Caco-2 (cell line): ENCODE measurements at regions not wholly inside any gene's neighbourhood (a gene's known extent, or its start where the extent isn't known, plus 50 kb on each side); places are given as distances from the start of the nearest gene placed in this dataset.
"Not testable (repeated sequence)": the region's sequence is repeated elsewhere in the genome, so short reads cannot be mapped to it uniquely, and the experiment has no call there.

Experiments
- BruUV-seq: library from RNA; stranded (reverse); fragments of 400-500 nt; replicated peaks from 2 replicates; lab custom pipeline; 2021; lab: Mats Ljungman, UMichigan
- CTCF ChIA-PET: fragments of 300-600 bp; sonication (Branson Sonifier 250); formaldehyde crosslinking; loops from one replicate; lab custom pipeline; 2022; ENCODE audit warnings: antibody characterized with exemption; lab: Charles Lee
- POLR2A ChIA-PET: fragments of 300-600 bp; sonication (Branson Sonifier 250); formaldehyde crosslinking; loops from one replicate; lab custom pipeline; 2022; ENCODE audit warnings: antibody characterized with exemption; lab: Charles Lee
- DNase-seq, 2 experiments: peaks; one replicate each; pipeline versions ENCODE4 v3.0.0 to v3.0.0-alpha.2; 2020 to 2022
- H3K27me3 ChIP-seq: replicated peaks from 2 replicates; pipeline ENCODE4 v1.6.0; 2011; ENCODE audit warnings: low read length; ENCODE audit not compliant: control insufficient read depth, insufficient read depth
- H3K36me3 ChIP-seq: 2 replicates; pipeline ENCODE4 v1.5.1; 2011; ENCODE audit warnings: low read length; ENCODE audit not compliant: control insufficient read depth, insufficient read depth
- H3K4me1 ChIP-seq: fragments of 250-450 bp; sonication (Bioruptor Pico); 2 replicates; pipeline ENCODE4 v1.5.1; 2020; ENCODE audit warnings: mild to moderate bottlenecking
- H3K4me3 ChIP-seq: 2 replicates; pipeline ENCODE4 v1.5.1; 2011; ENCODE audit warnings: low read depth, mild to moderate bottlenecking, control low read depth, low read length
- H3K9me3 ChIP-seq: fragments of 250-450 bp; sonication (Bioruptor Pico); 2 replicates; pipeline ENCODE4 v1.5.1; 2020; ENCODE audit warnings: mild to moderate bottlenecking, moderate library complexity
- H3K27ac Mint-ChIP-seq: one replicate; pipeline ENCODE4 v1.8.0; 2022; ENCODE audit warnings: mixed read lengths; ENCODE audit not compliant: unreplicated experiment
- H3K27me3 Mint-ChIP-seq: one replicate; pipeline ENCODE4 v1.8.0; 2022; ENCODE audit warnings: mixed read lengths; ENCODE audit not compliant: insufficient read depth, unreplicated experiment
- H3K36me3 Mint-ChIP-seq: one replicate; pipeline ENCODE4 v1.8.0; 2022; ENCODE audit warnings: mild to moderate bottlenecking, mixed read lengths; ENCODE audit not compliant: insufficient read depth, unreplicated experiment
- H3K4me1 Mint-ChIP-seq: one replicate; pipeline ENCODE4 v1.8.0; 2022; ENCODE audit warnings: low read depth, mixed read lengths; ENCODE audit not compliant: unreplicated experiment
- H3K4me3 Mint-ChIP-seq: one replicate; pipeline ENCODE4 v1.8.0; 2022; ENCODE audit warnings: mild to moderate bottlenecking, moderate library complexity, mixed read lengths; ENCODE audit not compliant: unreplicated experiment
- H3K9me3 Mint-ChIP-seq: one replicate; pipeline ENCODE4 v1.8.0; 2022; ENCODE audit warnings: mixed read lengths; ENCODE audit not compliant: unreplicated experiment
- CTCF ChIP-seq, 2 experiments: fragments of 200-600 bp in 1 of 2; IDR thresholded peaks; 1 replicate in 1 of 2; 2 replicates in 1 of 2; pipeline versions ENCODE4 v1.5.1 to v1.8.0; 2011 to 2022; ENCODE audit warnings: antibody characterized with exemption in 1 of 2, control low read depth in 1 of 2, inconsistent platforms in 1 of 2, low read depth in 1 of 2, low read length in 1 of 2, mild to moderate bottlenecking in 1 of 2, moderate library complexity in 1 of 2; ENCODE audit not compliant: insufficient read depth in 1 of 2, severe bottlenecking in 1 of 2, unreplicated experiment in 1 of 2
- intact Hi-C: fragments of 100-400 bp; cut with micrococcal nuclease; formaldehyde crosslinking; loops from one replicate; pipeline ENCODE4 v1.10.0; 2022; ENCODE audit not compliant: unreplicated experiment

- Histone ChIP-seq H3K36me3 (no peaks in the 10 kb centered on the region), H3K27me3 (no peaks in the 10 kb centered on the region), H3K4me3 (no peak overlapping the region), H3K4me1 (no peaks in the 10 kb centered on the region), H3K9me3 (no peaks in the 10 kb centered on the region)
- BruUV-seq = no TSS peak
- DNase-seq = no peak
- no peak overlapping the region for H3K4me3 Mint-ChIP-seq
- no peaks in the 10 kb centered on the region for H3K36me3 Mint-ChIP-seq
- H3K27me3 Mint-ChIP-seq = peaks cover 2% of the 10 kb centered on the region
- H3K27ac Mint-ChIP-seq = no peak overlapping the region
- no peaks in the 10 kb centered on the region for H3K4me1 Mint-ChIP-seq
- intact Hi-C loops = no loop called here
- POLR2A ChIA-PET = no interaction called here
- CTCF ChIA-PET = no interaction called here
- no peaks in the 10 kb centered on the region for H3K9me3 Mint-ChIP-seq
- no peak for TF ChIP-seq CTCF (IDR thresholded peaks at IDR 0.05; ENCODE audit: insufficient read depth in 1 of 2, low read depth in 1 of 2, low read length in 1 of 2, severe bottlenecking in 1 of 2, unreplicated experiment in 1 of 2)
Measured at GRCh38 chr9:2271426-2271825, 256.3 kb downstream of the SMARCA2 start.

GRCh38 chr9:2274762-2275161 lies 259.6 kb downstream of the SMARCA2 start:
- ChIA-PET POLR2A (no interaction called here), CTCF (no interaction called here)
- Mint-ChIP-seq H3K4me1 (no peaks in the 10 kb centered on the region), H3K27me3 (no peaks in the 10 kb centered on the region), H3K27ac (no peak overlapping the region), H3K36me3 (no peaks in the 10 kb centered on the region), H3K4me3 (no peak overlapping the region), H3K9me3 (no peaks in the 10 kb centered on the region)
- Histone ChIP-seq H3K27me3 (no peaks in the 10 kb centered on the region), H3K4me1 (no peaks in the 10 kb centered on the region), H3K4me3 (no peak overlapping the region), H3K36me3 (no peaks in the 10 kb centered on the region), H3K9me3 (no peaks in the 10 kb centered on the region)
- intact Hi-C loops = no loop called here
- no TSS peak for BruUV-seq
- DNase-seq = no peak
- no peak for TF ChIP-seq CTCF (IDR thresholded peaks at IDR 0.05; ENCODE audit: insufficient read depth in 1 of 2, low read depth in 1 of 2, low read length in 1 of 2, severe bottlenecking in 1 of 2, unreplicated experiment in 1 of 2)

- no peaks in the 10 kb centered on the region for H3K36me3 Mint-ChIP-seq
- POLR2A ChIA-PET = no interaction called here
- no peaks in the 10 kb centered on the region for H3K27me3 Mint-ChIP-seq
- no peak for TF ChIP-seq CTCF (IDR thresholded peaks at IDR 0.05; ENCODE audit: insufficient read depth in 1 of 2, low read depth in 1 of 2, low read length in 1 of 2, severe bottlenecking in 1 of 2, unreplicated experiment in 1 of 2)
- DNase-seq = no peak
- peak overlapping the region; percentile 2 for H3K27ac Mint-ChIP-seq
- peaks cover 7% of the 10 kb centered on the region for H3K4me1 ChIP-seq
- H3K36me3 ChIP-seq = no peaks in the 10 kb centered on the region
- no peak overlapping the region for H3K4me3 ChIP-seq
- intact Hi-C loops = no loop called here
- H3K27me3 ChIP-seq = no peaks in the 10 kb centered on the region
- no peaks in the 10 kb centered on the region for H3K9me3 ChIP-seq
- H3K4me1 Mint-ChIP-seq = no peaks in the 10 kb centered on the region
- no peak overlapping the region for H3K4me3 Mint-ChIP-seq
- no TSS peak for BruUV-seq
- CTCF ChIA-PET = no interaction called here
- no peaks in the 10 kb centered on the region for H3K9me3 Mint-ChIP-seq
Measured at GRCh38 chr9:2276296-2276695, 261.1 kb downstream of the SMARCA2 start.

- H3K27me3 Mint-ChIP-seq, H3K36me3 ChIP-seq, H3K4me3 ChIP-seq, DNase-seq, H3K9me3 ChIP-seq, BruUV-seq, CTCF ChIA-PET, H3K27me3 ChIP-seq, H3K4me1 Mint-ChIP-seq, H3K4me3 Mint-ChIP-seq, H3K36me3 Mint-ChIP-seq, intact Hi-C loops, H3K9me3 Mint-ChIP-seq, POLR2A ChIA-PET, H3K27ac Mint-ChIP-seq: not testable (repeated sequence)
- peaks cover 15% of the 10 kb centered on the region for H3K4me1 ChIP-seq
Measured at GRCh38 chr9:2277133-2277532, 262.0 kb downstream of the SMARCA2 start.

- CTCF ChIA-PET, H3K4me3 Mint-ChIP-seq, H3K9me3 Mint-ChIP-seq, H3K4me3 ChIP-seq, H3K27me3 Mint-ChIP-seq, H3K36me3 ChIP-seq, intact Hi-C loops, H3K27ac Mint-ChIP-seq, H3K4me1 Mint-ChIP-seq, BruUV-seq, H3K9me3 ChIP-seq, POLR2A ChIA-PET, H3K36me3 Mint-ChIP-seq, H3K27me3 ChIP-seq, DNase-seq: not testable (repeated sequence)
- H3K4me1 ChIP-seq = peaks cover 19% of the 10 kb centered on the region
Measured at GRCh38 chr9:2277644-2278043, 262.5 kb downstream of the SMARCA2 start.
